OCI-LY1 (cell line): ENCODE measurements at regions not wholly inside any gene's neighbourhood (a gene's known extent, or its start where the extent isn't known, plus 50 kb on each side); places are given as distances from the start of the nearest gene placed in this dataset.

ENCODE experiments used
- H2AFZ ChIP-seq: fragments of 200-600 bp; sonication (generic), shearing (Covaris generic); 2 replicates; pipeline ENCODE4 v1.6.0; 2014; ENCODE audit warnings: antibody characterized with exemption, mild to moderate bottlenecking, low read length
- H3F3A ChIP-seq: fragments of 200-600 bp; sonication (generic), shearing (Covaris generic); 2 replicates; pipeline ENCODE4 v1.6.0; 2014; ENCODE audit warnings: mild to moderate bottlenecking, antibody characterized with exemption, low read length, moderate library complexity; ENCODE audit not compliant: insufficient read depth
- H3K27ac ChIP-seq: fragments of 200-600 bp; sonication (generic); 2 replicates; pipeline ENCODE4 v1.5.1; 2014; ENCODE audit warnings: low read length, mixed run types, mild to moderate bottlenecking, low read depth; ENCODE audit not compliant: poor library complexity, severe bottlenecking
- H3K27me3 ChIP-seq: fragments of 200-600 bp; sonication (generic); 2 replicates; pipeline ENCODE4 v1.6.0; 2014; ENCODE audit warnings: antibody characterized with exemption, mild to moderate bottlenecking, low read length, moderate library complexity; ENCODE audit not compliant: insufficient read depth
- H3K36me3 ChIP-seq: fragments of 200-600 bp; sonication (generic); 2 replicates; pipeline ENCODE4 v1.6.1; 2014; ENCODE audit warnings: mild to moderate bottlenecking, antibody characterized with exemption, low read length, moderate library complexity, mixed read lengths; ENCODE audit not compliant: insufficient read depth
- H3K4me1 ChIP-seq: fragments of 200-600 bp; sonication (generic); 2 replicates; pipeline ENCODE4 v1.5.1; 2014; ENCODE audit warnings: mild to moderate bottlenecking, low read length, moderate library complexity; ENCODE audit not compliant: insufficient read depth, severe bottlenecking
- H3K4me2 ChIP-seq: fragments of 200-600 bp; sonication (generic), shearing (Covaris generic); 2 replicates; pipeline ENCODE4 v1.6.1; 2014; ENCODE audit warnings: low read length
- H3K4me3 ChIP-seq: fragments of 200-600 bp; sonication (generic); 2 replicates; pipeline ENCODE4 v1.5.1; 2014; ENCODE audit warnings: low read length, low read depth, mild to moderate bottlenecking, mixed read lengths; ENCODE audit not compliant: poor library complexity, severe bottlenecking
- H3K79me2 ChIP-seq: fragments of 200-600 bp; shearing (Covaris generic); 2 replicates; pipeline ENCODE4 v1.6.1; 2016; ENCODE audit warnings: mixed run types, low read length, mixed read lengths; ENCODE audit not compliant: insufficient read depth
- H3K9ac ChIP-seq: fragments of 200-600 bp; sonication (generic), shearing (Covaris generic); 2 replicates; pipeline ENCODE4 v1.6.1; 2014; ENCODE audit warnings: mild to moderate bottlenecking, low read length, mixed read lengths
- H3K9me2 ChIP-seq: fragments of 200-600 bp; sonication (generic), shearing (Covaris generic); 2 replicates; pipeline ENCODE4 v1.6.1; 2014; ENCODE audit warnings: low read depth, mild to moderate bottlenecking, low read length, mixed read lengths
- H3K9me3 ChIP-seq: fragments of 200-600 bp; shearing (Covaris generic); 2 replicates; pipeline ENCODE4 v1.6.1; 2014; ENCODE audit warnings: low read length, mixed read lengths
- H4K20me1 ChIP-seq: fragments of 200-600 bp; sonication (generic), shearing (Covaris generic); 2 replicates; pipeline ENCODE4 v1.6.0; 2016; ENCODE audit warnings: mild to moderate bottlenecking, low read length; ENCODE audit not compliant: insufficient read depth
- EZH2 ChIP-seq: fragments of 200-600 bp; sonication (generic), shearing (Covaris generic); IDR thresholded peaks from 2 replicates; pipeline ENCODE4 v1.8.0; 2017; ENCODE audit warnings: borderline replicate concordance, mixed run types, mild to moderate bottlenecking, antibody characterized with exemption, low read length, moderate library complexity, mixed read lengths
- TF ChIP-seq, protein P1 (sequence below): fragments of 200-600 bp; sonication (generic), shearing (Covaris generic); IDR thresholded peaks from 2 replicates; pipeline ENCODE4 v1.5.1; 2017; ENCODE audit warnings: mild to moderate bottlenecking, antibody characterized with exemption, low read length, moderate library complexity, mixed read lengths

DNA sequence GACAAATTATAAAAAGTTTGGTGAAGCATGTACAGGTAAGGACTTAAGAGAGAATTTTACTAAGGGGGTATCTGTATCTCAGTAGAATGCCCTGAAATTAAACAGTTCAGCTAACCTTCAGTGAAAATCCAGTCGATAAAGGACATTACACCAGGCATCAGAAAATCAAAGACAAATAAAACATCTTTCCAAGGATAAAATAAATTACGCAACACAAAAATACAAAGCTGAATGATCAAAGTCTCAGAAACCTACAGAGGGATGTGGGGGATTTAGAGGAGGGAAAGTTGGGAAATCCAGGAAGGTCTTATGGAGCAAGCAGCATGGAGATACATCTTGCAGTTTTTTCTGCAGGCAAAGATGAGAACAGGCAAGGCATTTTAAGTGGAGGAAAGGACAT, 384.1 kb downstream of the TNS1 start:
- Histone ChIP-seq H3K4me1 (no peaks in the 10 kb centered on the region), H3K79me2 (no peaks in the 10 kb centered on the region), H4K20me1 (no peaks in the 10 kb centered on the region), H3K9me2 (no peaks in the 10 kb centered on the region), H3K4me3 (no peak overlapping the region), H3K9ac (no peak overlapping the region), H3K4me2 (no peak overlapping the region), H3K9me3 (no peaks in the 10 kb centered on the region), H3F3A (no peaks in the 10 kb centered on the region), H3K27me3 (no peaks in the 10 kb centered on the region), H2AFZ (no peak overlapping the region), H3K36me3 (no peaks in the 10 kb centered on the region), H3K27ac (no peak overlapping the region)
- TF ChIP-seq EZH2, result no peak
- TF ChIP-seq, protein P1, sequence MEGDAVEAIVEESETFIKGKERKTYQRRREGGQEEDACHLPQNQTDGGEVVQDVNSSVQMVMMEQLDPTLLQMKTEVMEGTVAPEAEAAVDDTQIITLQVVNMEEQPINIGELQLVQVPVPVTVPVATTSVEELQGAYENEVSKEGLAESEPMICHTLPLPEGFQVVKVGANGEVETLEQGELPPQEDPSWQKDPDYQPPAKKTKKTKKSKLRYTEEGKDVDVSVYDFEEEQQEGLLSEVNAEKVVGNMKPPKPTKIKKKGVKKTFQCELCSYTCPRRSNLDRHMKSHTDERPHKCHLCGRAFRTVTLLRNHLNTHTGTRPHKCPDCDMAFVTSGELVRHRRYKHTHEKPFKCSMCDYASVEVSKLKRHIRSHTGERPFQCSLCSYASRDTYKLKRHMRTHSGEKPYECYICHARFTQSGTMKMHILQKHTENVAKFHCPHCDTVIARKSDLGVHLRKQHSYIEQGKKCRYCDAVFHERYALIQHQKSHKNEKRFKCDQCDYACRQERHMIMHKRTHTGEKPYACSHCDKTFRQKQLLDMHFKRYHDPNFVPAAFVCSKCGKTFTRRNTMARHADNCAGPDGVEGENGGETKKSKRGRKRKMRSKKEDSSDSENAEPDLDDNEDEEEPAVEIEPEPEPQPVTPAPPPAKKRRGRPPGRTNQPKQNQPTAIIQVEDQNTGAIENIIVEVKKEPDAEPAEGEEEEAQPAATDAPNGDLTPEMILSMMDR, result no peak

DNA sequence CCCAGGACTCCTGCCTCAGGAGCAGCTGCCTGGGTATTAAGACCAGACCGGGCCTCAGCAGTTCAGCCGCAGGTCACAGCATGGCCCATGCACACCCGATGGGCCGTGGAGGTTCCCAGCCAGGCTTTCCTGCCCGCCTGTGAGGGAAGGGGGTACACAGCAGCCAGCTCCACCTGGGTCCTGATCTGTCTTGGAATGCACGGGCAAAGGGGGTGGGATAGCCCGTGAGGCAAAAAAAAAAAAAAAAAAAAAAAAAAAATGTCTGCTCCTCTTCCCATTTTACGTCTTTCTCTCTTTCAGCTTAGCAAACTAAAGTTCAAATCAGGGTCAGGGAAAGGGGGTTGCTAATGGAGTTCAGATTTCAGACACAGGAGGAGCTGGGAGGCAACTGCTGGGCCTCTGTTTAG, 385.2 kb downstream of the TNS1 start:
- no peaks in the 10 kb centered on the region for H3K36me3 ChIP-seq

GRCh38 chr2:217616936-217617335, 385.9 kb downstream of the TNS1 start:
- H3K79me2 ChIP-seq, result no peaks in the 10 kb centered on the region
- no peaks in the 10 kb centered on the region for H4K20me1 ChIP-seq
- no peak overlapping the region for H3K9ac ChIP-seq
- no peaks in the 10 kb centered on the region for H3K9me3 ChIP-seq
- H3K36me3 ChIP-seq, result no peaks in the 10 kb centered on the region
- no peak overlapping the region for H3K4me3 ChIP-seq
- no peaks in the 10 kb centered on the region for H3K27me3 ChIP-seq
- H3K27ac ChIP-seq, result no peak overlapping the region
- H3K4me2 ChIP-seq, result no peak overlapping the region
- H3K9me2 ChIP-seq, result no peaks in the 10 kb centered on the region
- H2AFZ ChIP-seq, result no peak overlapping the region
- H3K4me1 ChIP-seq, result no peaks in the 10 kb centered on the region
- no peak for TF ChIP-seq EZH2
- TF ChIP-seq, protein P1, result no peak
- no peaks in the 10 kb centered on the region for H3F3A ChIP-seq

More for the DNA sequence above, 385.2 kb downstream of the TNS1 start:
- no peak overlapping the region for H2AFZ ChIP-seq
- H3K79me2 ChIP-seq, result no peaks in the 10 kb centered on the region
- no peak overlapping the region for H3K9ac ChIP-seq
- H3K4me3 ChIP-seq, result no peak overlapping the region
- no peak overlapping the region for H3K27ac ChIP-seq
- H3K9me2 ChIP-seq, result no peaks in the 10 kb centered on the region
- H3K27me3 ChIP-seq, result no peaks in the 10 kb centered on the region
- no peaks in the 10 kb centered on the region for H4K20me1 ChIP-seq
- H3K9me3 ChIP-seq, result no peaks in the 10 kb centered on the region
- no peaks in the 10 kb centered on the region for H3F3A ChIP-seq
- no peaks in the 10 kb centered on the region for H3K4me1 ChIP-seq
- TF ChIP-seq, protein P1, result no peak
- no peak for TF ChIP-seq EZH2
- H3K4me2 ChIP-seq, result no peak overlapping the region
